ENCODE measurements at regions not wholly inside any gene's neighbourhood (a gene's known extent, or its start where the extent isn't known, plus 50 kb on each side); places are given as distances from the start of the nearest gene placed in this dataset.
"Not testable (repeated sequence)": the region's sequence is repeated elsewhere in the genome, so short reads cannot be mapped to it uniquely, and the experiment has no call there.

GRCh38 chr9:107779731-107780130 is 290.2 kb upstream of the KLF4 start:
- Mint-ChIP-seq H3K27me3 (ENCODE audit: insufficient read depth) (no peaks in the 10 kb centered on the region), H3K4me3 (no peak overlapping the region), H3K4me1 (ENCODE audit: low read depth) (no peaks in the 10 kb centered on the region), H3K36me3 (ENCODE audit: low read depth) (no peaks in the 10 kb centered on the region), H3K9me3 (no peaks in the 10 kb centered on the region), H3K27ac (no peak overlapping the region)
- intact Hi-C loops (cut with micrococcal nuclease): no loop called here
- no peak for DNase-seq (ENCODE audit: low spot score)

GRCh38 chr9:107778661-107779060 is 289.1 kb upstream of the KLF4 start:
- Mint-ChIP-seq H3K36me3 (ENCODE audit: low read depth) (no peaks in the 10 kb centered on the region), H3K4me3 (no peak overlapping the region), H3K27me3 (ENCODE audit: insufficient read depth) (no peaks in the 10 kb centered on the region), H3K27ac (no peak overlapping the region), H3K9me3 (peaks cover 4% of the 10 kb centered on the region), H3K4me1 (ENCODE audit: low read depth) (no peaks in the 10 kb centered on the region)
- intact Hi-C loops (cut with micrococcal nuclease): no loop called here
- no peak for DNase-seq (ENCODE audit: low spot score)

GRCh38 chr9:107774099-107774498 is 284.5 kb upstream of the KLF4 start:
- H3K36me3 Mint-ChIP-seq (ENCODE audit: low read depth); H3K4me3 Mint-ChIP-seq; H3K27ac Mint-ChIP-seq; intact Hi-C loops (cut with micrococcal nuclease); H3K9me3 Mint-ChIP-seq; DNase-seq (ENCODE audit: low spot score); H3K4me1 Mint-ChIP-seq (ENCODE audit: low read depth); H3K27me3 Mint-ChIP-seq (ENCODE audit: insufficient read depth): not testable (repeated sequence)

GRCh38 chr9:107772988-107773387 is 283.4 kb upstream of the KLF4 start:
- H3K4me3 Mint-ChIP-seq: no peak overlapping the region
- no peak overlapping the region for H3K27ac Mint-ChIP-seq
- DNase-seq (ENCODE audit: low spot score): no peak
- H3K9me3 Mint-ChIP-seq: peaks cover 7% of the 10 kb centered on the region
- H3K27me3 Mint-ChIP-seq (ENCODE audit: insufficient read depth): no peaks in the 10 kb centered on the region
- H3K36me3 Mint-ChIP-seq (ENCODE audit: low read depth): no peaks in the 10 kb centered on the region
- intact Hi-C loops (cut with micrococcal nuclease): no loop called here
- no peaks in the 10 kb centered on the region for H3K4me1 Mint-ChIP-seq (ENCODE audit: low read depth)

- intact Hi-C loops (cut with micrococcal nuclease): no loop called here
- no peaks in the 10 kb centered on the region for H3K4me1 Mint-ChIP-seq (ENCODE audit: low read depth)
- H3K9me3 Mint-ChIP-seq: peaks cover 7% of the 10 kb centered on the region
- DNase-seq (ENCODE audit: low spot score): no peak
- H3K27ac Mint-ChIP-seq: no peak overlapping the region
- no peaks in the 10 kb centered on the region for H3K36me3 Mint-ChIP-seq (ENCODE audit: low read depth)
- H3K27me3 Mint-ChIP-seq (ENCODE audit: insufficient read depth): no peaks in the 10 kb centered on the region
- H3K4me3 Mint-ChIP-seq: no peak overlapping the region
Measured at GRCh38 chr9:107770716-107771115, 281.1 kb upstream of the KLF4 start.

GRCh38 chr9:107768224-107768623 is 278.7 kb upstream of the KLF4 start:
- Mint-ChIP-seq H3K36me3 (ENCODE audit: low read depth) (no peaks in the 10 kb centered on the region), H3K4me1 (ENCODE audit: low read depth) (no peaks in the 10 kb centered on the region), H3K27me3 (ENCODE audit: insufficient read depth) (no peaks in the 10 kb centered on the region), H3K4me3 (no peak overlapping the region), H3K27ac (no peak overlapping the region), H3K9me3 (peaks cover 8% of the 10 kb centered on the region)
- DNase-seq (ENCODE audit: low spot score): no peak
- intact Hi-C loops (cut with micrococcal nuclease): no loop called here

GRCh38 chr9:107767711-107768110 is 278.1 kb upstream of the KLF4 start:
- H3K36me3 Mint-ChIP-seq (ENCODE audit: low read depth): no peaks in the 10 kb centered on the region
- peaks cover 8% of the 10 kb centered on the region for H3K9me3 Mint-ChIP-seq
- H3K27me3 Mint-ChIP-seq (ENCODE audit: insufficient read depth): no peaks in the 10 kb centered on the region
- intact Hi-C loops (cut with micrococcal nuclease): no loop called here
- H3K4me3 Mint-ChIP-seq: no peak overlapping the region
- no peak for DNase-seq (ENCODE audit: low spot score)
- no peak overlapping the region for H3K27ac Mint-ChIP-seq
- H3K4me1 Mint-ChIP-seq (ENCODE audit: low read depth): no peaks in the 10 kb centered on the region

- intact Hi-C loops (cut with micrococcal nuclease); H3K4me3 Mint-ChIP-seq; H3K27me3 Mint-ChIP-seq (ENCODE audit: insufficient read depth); H3K4me1 Mint-ChIP-seq (ENCODE audit: low read depth); H3K36me3 Mint-ChIP-seq (ENCODE audit: low read depth); H3K9me3 Mint-ChIP-seq; H3K27ac Mint-ChIP-seq; DNase-seq (ENCODE audit: low spot score): not testable (repeated sequence)
Measured at GRCh38 chr9:107763469-107763868, 273.9 kb upstream of the KLF4 start.

- H3K9me3 Mint-ChIP-seq: peaks cover 13% of the 10 kb centered on the region
- H3K27me3 Mint-ChIP-seq (ENCODE audit: insufficient read depth): peaks cover 2% of the 10 kb centered on the region
- no peak overlapping the region for H3K27ac Mint-ChIP-seq
- no peaks in the 10 kb centered on the region for H3K36me3 Mint-ChIP-seq (ENCODE audit: low read depth)
- H3K4me1 Mint-ChIP-seq (ENCODE audit: low read depth): no peaks in the 10 kb centered on the region
- no peak for DNase-seq (ENCODE audit: low spot score)
- intact Hi-C loops (cut with micrococcal nuclease): no loop called here
- H3K4me3 Mint-ChIP-seq: no peak overlapping the region
Measured at GRCh38 chr9:107761307-107761706, 271.7 kb upstream of the KLF4 start.

- no peaks in the 10 kb centered on the region for H3K36me3 Mint-ChIP-seq (ENCODE audit: low read depth)
- H3K27me3 Mint-ChIP-seq (ENCODE audit: insufficient read depth): peaks cover 2% of the 10 kb centered on the region
- DNase-seq (ENCODE audit: low spot score): no peak
- no peak overlapping the region for H3K4me3 Mint-ChIP-seq
- peaks cover 13% of the 10 kb centered on the region for H3K9me3 Mint-ChIP-seq
- intact Hi-C loops (cut with micrococcal nuclease): no loop called here
- no peaks in the 10 kb centered on the region for H3K4me1 Mint-ChIP-seq (ENCODE audit: low read depth)
- no peak overlapping the region for H3K27ac Mint-ChIP-seq
Measured at GRCh38 chr9:107760469-107761242, 271.1 kb upstream of the KLF4 start.

GRCh38 chr9:107759823-107760166 is 270.2 kb upstream of the KLF4 start:
- H3K27me3 Mint-ChIP-seq (ENCODE audit: insufficient read depth): peaks cover 2% of the 10 kb centered on the region
- intact Hi-C loops (cut with micrococcal nuclease): no loop called here
- H3K27ac Mint-ChIP-seq: no peak overlapping the region
- DNase-seq (ENCODE audit: low spot score): no peak
- H3K4me3 Mint-ChIP-seq: no peak overlapping the region
- H3K36me3 Mint-ChIP-seq (ENCODE audit: low read depth): no peaks in the 10 kb centered on the region
- H3K9me3 Mint-ChIP-seq: peaks cover 13% of the 10 kb centered on the region
- H3K4me1 Mint-ChIP-seq (ENCODE audit: low read depth): no peaks in the 10 kb centered on the region

GRCh38 chr9:107759009-107759822 is 269.6 kb upstream of the KLF4 start:
- peaks cover 17% of the 10 kb centered on the region for H3K9me3 Mint-ChIP-seq
- no peak overlapping the region for H3K27ac Mint-ChIP-seq
- peaks cover 2% of the 10 kb centered on the region for H3K27me3 Mint-ChIP-seq (ENCODE audit: insufficient read depth)
- intact Hi-C loops (cut with micrococcal nuclease): no loop called here
- H3K4me1 Mint-ChIP-seq (ENCODE audit: low read depth): no peaks in the 10 kb centered on the region
- DNase-seq (ENCODE audit: low spot score): no peak
- H3K4me3 Mint-ChIP-seq: no peak overlapping the region
- no peaks in the 10 kb centered on the region for H3K36me3 Mint-ChIP-seq (ENCODE audit: low read depth)

GRCh38 chr9:107756091-107756490 is 266.5 kb upstream of the KLF4 start:
- no peak for DNase-seq (ENCODE audit: low spot score)
- peaks cover 10% of the 10 kb centered on the region for H3K9me3 Mint-ChIP-seq
- H3K27me3 Mint-ChIP-seq (ENCODE audit: insufficient read depth): peaks cover 2% of the 10 kb centered on the region
- H3K36me3 Mint-ChIP-seq (ENCODE audit: low read depth): no peaks in the 10 kb centered on the region
- no peak overlapping the region for H3K4me3 Mint-ChIP-seq
- H3K27ac Mint-ChIP-seq: no peak overlapping the region
- H3K4me1 Mint-ChIP-seq (ENCODE audit: low read depth): no peaks in the 10 kb centered on the region
- intact Hi-C loops (cut with micrococcal nuclease): no loop called here

All from activated T-helper 1 cell treated with anti-CD3 and anti-CD28 coated beads, Interleukin-12 subunit alpha, Interleukin-12 subunit beta, Interleukin-2, Interleukin-4 antibody, amounts not matched to agents 30 ng/mL and 10 ng/mL and 1 ng/mL, durations not matched to agents 14 hours and 24 hours and 36 hours (primary cell).